Hepatocyte (in vitro differentiated cells): ENCODE measurements at regions not wholly inside any gene's neighbourhood (a gene's known extent, or its start where the extent isn't known, plus 50 kb on each side); places are given as distances from the start of the nearest gene placed in this dataset.

ENCODE experiments used
- DNase-seq: peaks from one replicate; pipeline ENCODE4 v3.0.0-alpha.2; 2016; ENCODE audit warnings: low spot score
- H2AFZ ChIP-seq: fragments of 200-600 bp; sonication (generic); 2 replicates; pipeline ENCODE4 v1.6.0; 2016; ENCODE audit warnings: antibody characterized with exemption, mild to moderate bottlenecking
- H3K27ac ChIP-seq: fragments of 200-600 bp; sonication (generic); 2 replicates; pipeline ENCODE4 v1.5.1; 2016; ENCODE audit warnings: mild to moderate bottlenecking
- H3K27me3 ChIP-seq: fragments of 200-600 bp; sonication (generic); 2 replicates; pipeline ENCODE4 v1.6.1; 2016
- H3K36me3 ChIP-seq: fragments of 200-600 bp; sonication (generic); replicated peaks from 2 replicates; pipeline ENCODE4 v1.5.1; 2016; ENCODE audit warnings: low read depth; ENCODE audit not compliant: insufficient read depth
- H3K4me1 ChIP-seq: fragments of 200-600 bp; sonication (generic); 2 replicates; pipeline ENCODE4 v1.5.1; 2016; ENCODE audit warnings: mild to moderate bottlenecking, moderate library complexity; ENCODE audit not compliant: insufficient read depth
- H3K4me2 ChIP-seq: fragments of 200-600 bp; sonication (generic); 2 replicates; pipeline ENCODE4 v1.6.0; 2016
- H3K4me3 ChIP-seq: fragments of 200-600 bp; sonication (generic); 2 replicates; pipeline ENCODE4 v1.5.1; 2016; ENCODE audit warnings: mild to moderate bottlenecking
- H3K79me2 ChIP-seq: fragments of 200-600 bp; sonication (generic); 2 replicates; pipeline ENCODE4 v1.6.0; 2017; ENCODE audit warnings: mild to moderate bottlenecking
- H3K9me2 ChIP-seq: fragments of 200-600 bp; sonication (generic); replicated peaks from 2 replicates; pipeline ENCODE4 v1.6.0; 2017; ENCODE audit warnings: mild to moderate bottlenecking; ENCODE audit not compliant: insufficient read depth
- H3K9me3 ChIP-seq: fragments of 200-600 bp; sonication (generic); 2 replicates; pipeline ENCODE4 v1.5.1; 2016; ENCODE audit warnings: low read depth, mild to moderate bottlenecking
- H4K20me1 ChIP-seq: fragments of 200-600 bp; sonication (generic); 2 replicates; pipeline ENCODE4 v1.6.0; 2016; ENCODE audit warnings: mild to moderate bottlenecking; ENCODE audit not compliant: insufficient read depth, poor library complexity, severe bottlenecking
- EZH2 ChIP-seq: fragments of 200-600 bp; sonication (generic); IDR thresholded peaks from 2 replicates; pipeline ENCODE4 v1.6.1; 2016; ENCODE audit warnings: antibody characterized with exemption, mild to moderate bottlenecking, borderline replicate concordance
- EZH2phosphoT487 ChIP-seq: fragments of 200-600 bp; sonication (generic); IDR thresholded peaks from one replicate; pipeline ENCODE4 v1.6.1; 2018; ENCODE audit warnings: antibody characterized with exemption, mild to moderate bottlenecking, low read depth, moderate library complexity; ENCODE audit not compliant: unreplicated experiment, severe bottlenecking
- WGBS: methylation state at CpG from one replicate; pipeline ENCODE4 v1.1.6; 2016; ENCODE audit warnings: low lambda C conversion rate; ENCODE audit errors: missing lambda C conversion rate; 5-methylcytosine and 5-hydroxymethylcytosine counted together
- TF ChIP-seq, protein P1 (sequence below): fragments of 200-600 bp; sonication (generic); IDR thresholded peaks from 2 replicates; pipeline ENCODE4 v1.5.1; 2016; ENCODE audit warnings: antibody characterized with exemption, mild to moderate bottlenecking; ENCODE audit not compliant: poor library complexity

DNA sequence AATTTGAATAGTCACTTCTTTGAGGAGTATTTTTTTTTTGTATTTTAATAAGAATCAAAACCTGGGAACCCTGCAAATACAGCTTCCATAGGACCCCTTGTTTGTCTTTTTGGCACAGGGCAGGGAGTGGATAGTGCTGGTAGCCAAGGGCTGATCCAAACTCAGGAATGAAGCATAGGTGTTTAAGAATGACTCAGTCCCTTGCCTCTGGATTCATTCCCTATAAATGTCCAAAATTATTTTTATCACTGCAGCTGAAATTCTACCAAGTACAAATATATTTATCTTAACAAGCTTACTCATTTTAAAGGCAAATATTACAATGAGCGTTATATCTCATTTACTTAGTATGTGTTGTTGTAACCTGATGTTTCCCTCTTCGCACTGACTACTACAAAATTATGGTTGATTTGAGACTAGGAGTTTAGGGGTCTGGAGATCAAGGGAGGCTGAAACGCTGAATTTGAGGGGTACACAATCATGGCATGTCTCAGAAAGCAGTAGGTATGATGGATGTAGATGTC, 278.6 kb upstream of the LYPLAL1 start:
- no peak for TF ChIP-seq EZH2phosphoT487
- TF ChIP-seq, protein P1, sequence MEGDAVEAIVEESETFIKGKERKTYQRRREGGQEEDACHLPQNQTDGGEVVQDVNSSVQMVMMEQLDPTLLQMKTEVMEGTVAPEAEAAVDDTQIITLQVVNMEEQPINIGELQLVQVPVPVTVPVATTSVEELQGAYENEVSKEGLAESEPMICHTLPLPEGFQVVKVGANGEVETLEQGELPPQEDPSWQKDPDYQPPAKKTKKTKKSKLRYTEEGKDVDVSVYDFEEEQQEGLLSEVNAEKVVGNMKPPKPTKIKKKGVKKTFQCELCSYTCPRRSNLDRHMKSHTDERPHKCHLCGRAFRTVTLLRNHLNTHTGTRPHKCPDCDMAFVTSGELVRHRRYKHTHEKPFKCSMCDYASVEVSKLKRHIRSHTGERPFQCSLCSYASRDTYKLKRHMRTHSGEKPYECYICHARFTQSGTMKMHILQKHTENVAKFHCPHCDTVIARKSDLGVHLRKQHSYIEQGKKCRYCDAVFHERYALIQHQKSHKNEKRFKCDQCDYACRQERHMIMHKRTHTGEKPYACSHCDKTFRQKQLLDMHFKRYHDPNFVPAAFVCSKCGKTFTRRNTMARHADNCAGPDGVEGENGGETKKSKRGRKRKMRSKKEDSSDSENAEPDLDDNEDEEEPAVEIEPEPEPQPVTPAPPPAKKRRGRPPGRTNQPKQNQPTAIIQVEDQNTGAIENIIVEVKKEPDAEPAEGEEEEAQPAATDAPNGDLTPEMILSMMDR = no peak
- no peak for TF ChIP-seq EZH2
- Histone ChIP-seq H3K79me2 (no peaks in the 10 kb centered on the region), H4K20me1 (no peaks in the 10 kb centered on the region), H3K4me2 (no peak overlapping the region), H2AFZ (no peak overlapping the region), H3K4me1 (no peaks in the 10 kb centered on the region), H3K27me3 (no peaks in the 10 kb centered on the region), H3K9me2 (no peaks in the 10 kb centered on the region), H3K27ac (no peak overlapping the region), H3K9me3 (no peaks in the 10 kb centered on the region), H3K36me3 (no peaks in the 10 kb centered on the region), H3K4me3 (no peak overlapping the region)
- WGBS = 84% methylated on average over 3 of the region's 3 CpGs
- no peak for DNase-seq

DNA sequence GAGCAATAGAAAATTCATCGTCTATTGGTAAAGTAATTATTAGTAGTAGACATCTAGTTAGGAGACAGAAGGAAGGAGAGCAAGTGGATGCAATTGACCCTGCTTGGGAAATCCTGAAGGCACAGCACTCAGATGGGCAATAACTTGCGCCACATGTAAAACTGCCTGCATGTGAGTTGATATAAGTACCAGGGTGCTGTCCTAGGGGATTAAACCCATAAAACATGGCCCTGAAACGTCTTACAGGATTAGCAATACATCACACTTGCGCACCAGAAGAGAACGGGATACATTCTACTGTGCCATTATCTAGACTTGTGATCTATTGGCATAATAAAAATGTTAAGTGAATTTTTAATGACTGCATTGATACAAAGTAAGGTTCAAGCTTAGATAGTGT, 277.5 kb upstream of the LYPLAL1 start:
- no peaks in the 10 kb centered on the region for H3K9me3 ChIP-seq
- no peak overlapping the region for H2AFZ ChIP-seq
- 76% methylated on average over 5 of the region's 5 CpGs for WGBS
- no peaks in the 10 kb centered on the region for H3K79me2 ChIP-seq
- H3K4me3 ChIP-seq = no peak overlapping the region
- DNase-seq = no peak
- H3K27me3 ChIP-seq = no peaks in the 10 kb centered on the region
- H3K9me2 ChIP-seq = no peaks in the 10 kb centered on the region
- H4K20me1 ChIP-seq = no peaks in the 10 kb centered on the region
- no peaks in the 10 kb centered on the region for H3K4me1 ChIP-seq
- no peak overlapping the region for H3K27ac ChIP-seq
- TF ChIP-seq, protein P1 = no peak
- TF ChIP-seq EZH2phosphoT487 (no peak), EZH2 (no peak)
- H3K36me3 ChIP-seq = no peaks in the 10 kb centered on the region
- H3K4me2 ChIP-seq = no peak overlapping the region

DNA sequence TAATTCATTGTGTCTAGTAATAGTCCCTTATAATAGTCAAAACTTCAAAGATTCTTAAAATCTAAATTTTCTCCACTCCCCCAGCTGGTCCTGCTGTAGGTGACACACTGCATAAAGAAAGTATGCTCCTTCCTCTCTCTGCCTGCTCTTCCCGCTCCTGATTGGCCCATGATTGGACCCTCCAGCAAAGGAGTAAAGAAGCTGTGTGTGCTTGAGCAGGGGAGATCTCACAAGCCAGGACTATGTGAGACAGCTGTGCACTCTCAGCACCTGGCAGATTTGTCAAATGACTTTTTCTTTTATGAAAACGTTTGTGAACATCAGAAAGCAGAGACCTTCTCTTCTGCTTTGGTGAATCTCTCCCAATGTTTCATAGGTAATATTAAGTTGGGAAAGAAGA, 274.8 kb upstream of the LYPLAL1 start:
- DNase-seq = no peak
- Histone ChIP-seq H3K9me3 (no peaks in the 10 kb centered on the region), H3K4me3 (no peak overlapping the region), H3K4me1 (no peaks in the 10 kb centered on the region), H3K27me3 (no peaks in the 10 kb centered on the region), H3K79me2 (no peaks in the 10 kb centered on the region), H3K9me2 (no peaks in the 10 kb centered on the region), H3K27ac (no peak overlapping the region), H3K36me3 (no peaks in the 10 kb centered on the region), H2AFZ (no peak overlapping the region), H4K20me1 (no peaks in the 10 kb centered on the region), H3K4me2 (no peak overlapping the region)
- TF ChIP-seq, protein P1 = no peak
- no peak for TF ChIP-seq EZH2phosphoT487
- TF ChIP-seq EZH2 = no peak
- 71% methylated on average over 2 of the region's 2 CpGs for WGBS

DNA sequence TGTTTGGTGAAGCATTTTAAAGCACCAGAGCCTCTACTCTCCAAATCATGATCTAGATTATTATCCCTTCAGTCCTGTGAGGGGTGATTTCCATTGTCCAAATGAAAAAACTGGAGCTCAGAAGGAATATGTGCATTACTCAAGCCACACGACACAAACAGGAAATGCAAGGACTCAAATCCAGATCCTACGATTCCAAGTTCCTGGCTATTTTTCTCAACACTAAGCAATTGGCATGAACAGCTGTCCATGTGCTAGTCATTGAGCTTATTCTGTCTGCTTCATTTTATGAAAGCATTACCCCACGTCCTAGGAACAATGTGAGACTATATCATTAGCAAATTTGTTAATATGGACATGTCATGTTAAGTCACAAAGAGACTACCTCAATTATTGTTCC, 273.1 kb upstream of the LYPLAL1 start:
- TF ChIP-seq, protein P1 = no peak
- TF ChIP-seq EZH2 (no peak), EZH2phosphoT487 (no peak)
- H3K27ac ChIP-seq = no peak overlapping the region
- no peaks in the 10 kb centered on the region for H3K36me3 ChIP-seq
- no peaks in the 10 kb centered on the region for H3K9me2 ChIP-seq
- H3K4me2 ChIP-seq = no peak overlapping the region
- no peaks in the 10 kb centered on the region for H4K20me1 ChIP-seq
- no peak for DNase-seq
- H3K4me1 ChIP-seq = no peaks in the 10 kb centered on the region
- 82% methylated on average over 3 of the region's 3 CpGs for WGBS
- no peak overlapping the region for H2AFZ ChIP-seq
- H3K27me3 ChIP-seq = no peaks in the 10 kb centered on the region
- no peaks in the 10 kb centered on the region for H3K79me2 ChIP-seq
- H3K4me3 ChIP-seq = no peak overlapping the region
- no peaks in the 10 kb centered on the region for H3K9me3 ChIP-seq
